ENCODE measurements at regions not wholly inside any gene's neighbourhood (a gene's known extent, or its start where the extent isn't known, plus 50 kb on each side); places are given as distances from the start of the nearest gene placed in this dataset.

DNA sequence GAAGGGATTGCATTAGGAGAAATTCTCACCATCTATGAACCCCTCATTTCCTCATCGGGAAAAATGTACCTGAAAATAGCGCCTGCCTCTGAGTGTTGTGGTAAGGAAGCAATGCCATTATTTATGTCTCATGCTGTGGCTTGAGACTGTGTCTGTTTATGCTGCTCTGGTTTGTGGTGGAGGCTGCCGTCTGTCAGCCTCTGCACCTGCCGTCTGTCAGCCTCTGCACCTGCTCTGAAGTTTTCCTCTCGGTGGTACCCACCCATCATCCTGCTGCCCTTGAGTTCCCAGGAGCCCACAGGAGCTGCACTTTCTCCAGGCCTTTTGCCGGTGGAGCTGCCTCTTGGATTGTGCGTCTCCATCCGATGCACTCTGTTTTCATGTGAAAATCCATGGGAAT is 68.5 kb upstream of the PPP2R3B start:
- H2AFZ ChIP-seq (ENCODE audit: low read depth, low read length, poor library complexity, severe bottlenecking): no peak overlapping the region
- H4K20me1 ChIP-seq (ENCODE audit: insufficient read depth): no peaks in the 10 kb centered on the region
- H3K27ac ChIP-seq (ENCODE audit: low read depth, low read length): no peak overlapping the region
- H3K9me2 ChIP-seq (ENCODE audit: insufficient read depth): no peaks in the 10 kb centered on the region
- H3K9ac ChIP-seq (ENCODE audit: low read length): no peak overlapping the region
- H3K4me2 ChIP-seq (ENCODE audit: low read length): no peak overlapping the region
- DNase-seq (ENCODE audit: low read depth, low spot score) (no peak), ATAC-seq (no peak)
- no peaks in the 10 kb centered on the region for H3K36me3 ChIP-seq (ENCODE audit: control insufficient read depth in 1 of 2, insufficient read depth in 2 of 2, low read length in 2 of 2)
- no peaks in the 10 kb centered on the region for H3K79me2 ChIP-seq (ENCODE audit: insufficient read depth, low read length)
- H3K4me1 ChIP-seq (ENCODE audit: control insufficient read depth in 1 of 2, insufficient read depth in 2 of 2, low read length in 2 of 2): no peaks in the 10 kb centered on the region
- H3K4me3 ChIP-seq (replicated peaks in 1 of 2; ENCODE audit: low read depth in 1 of 2, low read length in 2 of 2): no peak overlapping the region
- RAD21 ChIA-PET (ENCODE audit: low non-redundant PET in 1 of 2, low total read pairs in 2 of 2, uncharacterized antibody in 2 of 2, unreplicated experiment in 2 of 2): no interaction called here
- no peaks in the 10 kb centered on the region for H3K27me3 ChIP-seq (ENCODE audit: insufficient read depth, low read length)
- H3K9me3 ChIP-seq (ENCODE audit: control insufficient read depth in 1 of 2, insufficient read depth in 1 of 2, low read depth in 1 of 2, low read length in 2 of 2): no peaks in the 10 kb centered on the region
- no peak for TF ChIP-seq EZH2 (IDR thresholded peaks at IDR 0.05)
- TF ChIP-seq CEBPB (IDR thresholded peaks at IDR 0.05; ENCODE audit: low read depth): no peak
- TF ChIP-seq, protein P1, sequence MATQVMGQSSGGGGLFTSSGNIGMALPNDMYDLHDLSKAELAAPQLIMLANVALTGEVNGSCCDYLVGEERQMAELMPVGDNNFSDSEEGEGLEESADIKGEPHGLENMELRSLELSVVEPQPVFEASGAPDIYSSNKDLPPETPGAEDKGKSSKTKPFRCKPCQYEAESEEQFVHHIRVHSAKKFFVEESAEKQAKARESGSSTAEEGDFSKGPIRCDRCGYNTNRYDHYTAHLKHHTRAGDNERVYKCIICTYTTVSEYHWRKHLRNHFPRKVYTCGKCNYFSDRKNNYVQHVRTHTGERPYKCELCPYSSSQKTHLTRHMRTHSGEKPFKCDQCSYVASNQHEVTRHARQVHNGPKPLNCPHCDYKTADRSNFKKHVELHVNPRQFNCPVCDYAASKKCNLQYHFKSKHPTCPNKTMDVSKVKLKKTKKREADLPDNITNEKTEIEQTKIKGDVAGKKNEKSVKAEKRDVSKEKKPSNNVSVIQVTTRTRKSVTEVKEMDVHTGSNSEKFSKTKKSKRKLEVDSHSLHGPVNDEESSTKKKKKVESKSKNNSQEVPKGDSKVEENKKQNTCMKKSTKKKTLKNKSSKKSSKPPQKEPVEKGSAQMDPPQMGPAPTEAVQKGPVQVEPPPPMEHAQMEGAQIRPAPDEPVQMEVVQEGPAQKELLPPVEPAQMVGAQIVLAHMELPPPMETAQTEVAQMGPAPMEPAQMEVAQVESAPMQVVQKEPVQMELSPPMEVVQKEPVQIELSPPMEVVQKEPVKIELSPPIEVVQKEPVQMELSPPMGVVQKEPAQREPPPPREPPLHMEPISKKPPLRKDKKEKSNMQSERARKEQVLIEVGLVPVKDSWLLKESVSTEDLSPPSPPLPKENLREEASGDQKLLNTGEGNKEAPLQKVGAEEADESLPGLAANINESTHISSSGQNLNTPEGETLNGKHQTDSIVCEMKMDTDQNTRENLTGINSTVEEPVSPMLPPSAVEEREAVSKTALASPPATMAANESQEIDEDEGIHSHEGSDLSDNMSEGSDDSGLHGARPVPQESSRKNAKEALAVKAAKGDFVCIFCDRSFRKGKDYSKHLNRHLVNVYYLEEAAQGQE (IDR thresholded peaks at IDR 0.05; ENCODE audit: low read depth): no peak
- TF ChIP-seq JUND (IDR thresholded peaks at IDR 0.05): no peak
- TF ChIP-seq ELF1 (IDR thresholded peaks at IDR 0.05; ENCODE audit: borderline replicate concordance, low read depth): no peak
- TF ChIP-seq SRF (IDR thresholded peaks at IDR 0.05; ENCODE audit: low read depth): no peak
- TF ChIP-seq EGR1 (IDR thresholded peaks at IDR 0.05; ENCODE audit: low read depth): no peak
- no peak for TF ChIP-seq ZFX (IDR thresholded peaks at IDR 0.05)
- no peak for TF ChIP-seq TCF7L2 (IDR thresholded peaks at IDR 0.05; ENCODE audit: borderline replicate concordance, extremely low read depth, insufficient read depth, insufficient read length)
- TF ChIP-seq, protein P2, sequence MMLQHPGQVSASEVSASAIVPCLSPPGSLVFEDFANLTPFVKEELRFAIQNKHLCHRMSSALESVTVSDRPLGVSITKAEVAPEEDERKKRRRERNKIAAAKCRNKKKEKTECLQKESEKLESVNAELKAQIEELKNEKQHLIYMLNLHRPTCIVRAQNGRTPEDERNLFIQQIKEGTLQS (IDR thresholded peaks at IDR 0.05): no peak
- no peak for TF ChIP-seq EZH2phosphoT487 (IDR thresholded peaks at IDR 0.05; ENCODE audit: borderline replicate concordance)
- TF ChIP-seq, protein P3, sequence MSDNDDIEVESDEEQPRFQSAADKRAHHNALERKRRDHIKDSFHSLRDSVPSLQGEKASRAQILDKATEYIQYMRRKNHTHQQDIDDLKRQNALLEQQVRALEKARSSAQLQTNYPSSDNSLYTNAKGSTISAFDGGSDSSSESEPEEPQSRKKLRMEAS (IDR thresholded peaks at IDR 0.05): no peak
- TF ChIP-seq FOSL1 (IDR thresholded peaks at IDR 0.05; ENCODE audit: low read depth): no peak
- no peak for TF ChIP-seq POLR2AphosphoS5 (IDR thresholded peaks at IDR 0.05; ENCODE audit: low read depth, low read length)
- TF ChIP-seq SP1 (IDR thresholded peaks at IDR 0.05; ENCODE audit: low read depth): no peak
- no peak for TF ChIP-seq POLR2A (IDR thresholded peaks at IDR 0.05; ENCODE audit: borderline replicate concordance, extremely low read depth, insufficient read depth, insufficient read length)
- no peak for TF ChIP-seq CBX3 (IDR thresholded peaks at IDR 0.05; ENCODE audit: low read depth)
- no peak for TF ChIP-seq ZNF274 (IDR thresholded peaks at IDR 0.05; ENCODE audit: low read depth, low read length)
- intact Hi-C loops (cut with micrococcal nuclease): no loop called here
- POLR2A ChIA-PET: no interaction called here
- no TSS peak for BruUV-seq (replicated peaks)
- CTCF ChIA-PET: no interaction called here
